GM04504 (cell line): ENCODE measurements at regions not wholly inside any gene's neighbourhood (a gene's known extent, or its start where the extent isn't known, plus 50 kb on each side); places are given as distances from the start of the nearest gene placed in this dataset.
"Not testable (repeated sequence)": the region's sequence is repeated elsewhere in the genome, so short reads cannot be mapped to it uniquely, and the experiment has no call there.

Source experiments
- DNase-seq: peaks from one replicate; pipeline ENCODE4 v3.0.0-alpha.2; 2012; ENCODE audit warnings: low read depth

- no peak for DNase-seq
Measured at GRCh38 chr2:126238251-126238650, 417.7 kb upstream of the GYPC start.

- DNase-seq = no peak
Measured at GRCh38 chr2:126239320-126239955, 416.5 kb upstream of the GYPC start.

GRCh38 chr2:126241001-126241400 is 415.0 kb upstream of the GYPC start:
- no peak for DNase-seq

- no peak for DNase-seq
Measured at GRCh38 chr2:126241411-126241810, 414.5 kb upstream of the GYPC start.

GRCh38 chr2:126244937-126245336 is 411.0 kb upstream of the GYPC start:
- no peak for DNase-seq

- DNase-seq = no peak
Measured at GRCh38 chr2:126253669-126254068, 402.3 kb upstream of the GYPC start.

GRCh38 chr2:126264625-126265024 is 391.3 kb upstream of the GYPC start:
- DNase-seq = no peak

GRCh38 chr2:126269911-126270310 is 386.0 kb upstream of the GYPC start:
- no peak for DNase-seq

GRCh38 chr2:126270587-126270986 is 385.4 kb upstream of the GYPC start:
- no peak for DNase-seq

- DNase-seq = no peak
Measured at GRCh38 chr2:126272401-126272800, 383.6 kb upstream of the GYPC start.

GRCh38 chr2:126275098-126275497 is 380.9 kb upstream of the GYPC start:
- DNase-seq = no peak

- not testable (repeated sequence) for DNase-seq
Measured at GRCh38 chr2:126276268-126276667, 379.7 kb upstream of the GYPC start.

- no peak for DNase-seq
Measured at GRCh38 chr2:126288362-126288761, 367.6 kb upstream of the GYPC start.

- DNase-seq = not testable (repeated sequence)
Measured at GRCh38 chr2:126293962-126294361, 362.0 kb upstream of the GYPC start.

- DNase-seq = no peak
Measured at GRCh38 chr2:126299469-126299976, 356.4 kb upstream of the GYPC start.

- DNase-seq = no peak
Measured at GRCh38 chr2:126300348-126300747, 355.6 kb upstream of the GYPC start.

GRCh38 chr2:126302043-126302442 is 353.9 kb upstream of the GYPC start:
- DNase-seq = no peak

GRCh38 chr2:126303113-126303512 is 352.8 kb upstream of the GYPC start:
- DNase-seq = no peak

GRCh38 chr2:126304154-126304553 is 351.8 kb upstream of the GYPC start:
- DNase-seq = no peak

GRCh38 chr2:126306539-126306938 is 349.4 kb upstream of the GYPC start:
- no peak for DNase-seq

- no peak for DNase-seq
Measured at GRCh38 chr2:126307740-126308139, 348.2 kb upstream of the GYPC start.

GRCh38 chr2:126309185-126309584 is 346.8 kb upstream of the GYPC start:
- DNase-seq = no peak

GRCh38 chr2:126312579-126312978 is 343.4 kb upstream of the GYPC start:
- DNase-seq = no peak

- no peak for DNase-seq
Measured at GRCh38 chr2:126315828-126316227, 340.1 kb upstream of the GYPC start.
